ENCODE measurements at regions not wholly inside any gene's neighbourhood (a gene's known extent, or its start where the extent isn't known, plus 50 kb on each side); places are given as distances from the start of the nearest gene placed in this dataset.

DNA sequence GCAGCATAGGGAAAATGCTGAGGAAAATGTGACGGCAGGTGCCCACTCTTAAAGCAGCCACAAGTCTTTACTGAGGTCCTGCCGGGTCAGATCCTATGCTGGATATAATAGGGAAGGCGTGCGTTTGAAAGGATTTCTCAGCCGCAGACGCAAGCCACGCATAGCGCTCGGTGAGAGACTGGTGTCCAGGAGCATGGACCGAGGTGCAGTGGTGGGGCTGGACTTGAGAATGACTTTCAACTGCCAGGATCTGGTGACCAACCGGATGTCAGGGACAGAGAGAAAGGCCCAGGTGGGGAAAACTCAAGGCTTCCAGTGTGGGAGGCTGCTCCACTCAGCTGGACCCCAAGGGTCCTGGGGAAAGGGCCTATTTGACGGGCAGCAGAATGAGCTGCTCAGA lies 74.7 kb upstream of the INSIG1 start:
- no peak for TF ChIP-seq CTCF (IDR thresholded peaks at IDR 0.05)
- no peak for TF ChIP-seq POLR2A (IDR thresholded peaks at IDR 0.05)

Data from body of pancreas (tissue), 4 donors.